Adrenal gland (tissue), 5 donors: ENCODE measurements at regions not wholly inside any gene's neighbourhood (a gene's known extent, or its start where the extent isn't known, plus 50 kb on each side); places are given as distances from the start of the nearest gene placed in this dataset.

Experiments used
- CTCF ChIP-seq, 6 experiments: fragments of 450-650 bp in 4 of 6; fragments of 200-600 bp in 2 of 6; sonication (generic) in 1 of 6; IDR thresholded peaks; 1 replicate in 5 of 6; 2 replicates in 1 of 6; pipeline versions ENCODE4 v1.5.1 to v1.8.0; 2016 to 2021; ENCODE audit warnings: antibody characterized with exemption in 6 of 6, mild to moderate bottlenecking in 2 of 6, moderate library complexity in 1 of 6
- POLR2A ChIP-seq, 2 donors: fragments of 450-650 bp; IDR thresholded peaks; one replicate each; pipeline ENCODE4 v1.6.1; 2017; ENCODE audit warnings: antibody characterized with exemption in 2 of 2, mild to moderate bottlenecking in 2 of 2, moderate library complexity in 1 of 2
- donor health status: DM: no; HTN: no; CAD: no.

- TF ChIP-seq CTCF (IDR thresholded peaks at IDR 0.05) (no peak), POLR2A (IDR thresholded peaks at IDR 0.05) (no peak)
Measured at GRCh38 chr10:93220296-93221170, 146.8 kb downstream of the CYP26A1 start.
